GM10248 (cell line): ENCODE measurements at regions not wholly inside any gene's neighbourhood (a gene's known extent, or its start where the extent isn't known, plus 50 kb on each side); places are given as distances from the start of the nearest gene placed in this dataset.
"Not testable (repeated sequence)": the region's sequence is repeated elsewhere in the genome, so short reads cannot be mapped to it uniquely, and the experiment has no call there.

ENCODE experiments used
- CTCF ChIA-PET: fragments of 300-600 bp; sonication (Branson Sonifier 250); formaldehyde crosslinking; extraction: SDS; loops from one replicate; lab custom pipeline; 2021; ENCODE audit warnings: antibody characterized with exemption; lab: Yijun Ruan, JAX
- POLR2A ChIA-PET: fragments of 350-650 bp; sonication (Branson Sonifier 250); formaldehyde crosslinking; extraction: SDS; loops from one replicate; lab custom pipeline; 2020; ENCODE audit warnings: antibody characterized with exemption; lab: Yijun Ruan, JAX
- DNase-seq: peaks from one replicate; pipeline ENCODE4 v3.0.0; 2012; ENCODE audit errors: extremely low spot score
- CTCF ChIP-seq: IDR thresholded peaks from 2 replicates; pipeline ENCODE4 v1.5.1; 2012; ENCODE audit warnings: mild to moderate bottlenecking, low read depth; ENCODE audit errors: extremely low read depth, missing control alignments, control extremely low read depth

- ChIA-PET POLR2A (no interaction called here), CTCF (no interaction called here)
- TF ChIP-seq CTCF = no peak
- no peak for DNase-seq
Observed at GRCh38 chr5:56048124-56048523, 53.4 kb upstream of the IL6ST start.

GRCh38 chr5:56047448-56047847 is 52.7 kb upstream of the IL6ST start:
- no peak for TF ChIP-seq CTCF
- DNase-seq = no peak
- ChIA-PET POLR2A (no interaction called here), CTCF (no interaction called here)

GRCh38 chr5:56045469-56045868 is 50.7 kb upstream of the IL6ST start:
- no peak for DNase-seq
- CTCF ChIA-PET = interaction anchor here (1.4 kb wide), 1 partner anchor 63 kb away, joined by 3 read pairs; no protein-coding TSS in a partner anchor
- TF ChIP-seq CTCF = no peak
- POLR2A ChIA-PET = no interaction called here

- DNase-seq, POLR2A ChIA-PET: not testable (repeated sequence)
- CTCF ChIA-PET = interaction anchor here (1.4 kb wide), 1 partner anchor 62 kb away, joined by 3 read pairs; no protein-coding TSS in a partner anchor
Observed at GRCh38 chr5:56044746-56045428, 50.1 kb upstream of the IL6ST start.
